Fibroblast of lung (primary cell): ENCODE measurements at regions not wholly inside any gene's neighbourhood (a gene's known extent, or its start where the extent isn't known, plus 50 kb on each side); places are given as distances from the start of the nearest gene placed in this dataset.

Source experiments
- DNase-seq, 2 donors: peaks; one replicate each; pipeline versions ENCODE4 v3.0.0 to v3.0.0-alpha.2; 2010; ENCODE audit warnings: low read depth in 2 of 2
- H2AFZ ChIP-seq: 2 replicates; pipeline ENCODE4 v1.5.1; 2012; ENCODE audit warnings: low read length, control low read depth, inconsistent platforms
- H3K27ac ChIP-seq: 2 replicates; pipeline ENCODE4 v1.5.1; 2011; ENCODE audit warnings: low read length, control low read depth; ENCODE audit not compliant: insufficient read depth
- H3K27me3 ChIP-seq: 2 replicates; pipeline ENCODE4 v1.5.1; 2011; ENCODE audit warnings: mild to moderate bottlenecking, low read length; ENCODE audit not compliant: control insufficient read depth, insufficient read depth
- H3K36me3 ChIP-seq: 2 replicates; pipeline ENCODE4 v1.5.1; 2011; ENCODE audit warnings: low read length; ENCODE audit not compliant: control insufficient read depth, insufficient read depth
- H3K4me1 ChIP-seq: 2 replicates; pipeline ENCODE4 v1.5.1; 2011; ENCODE audit warnings: low read length; ENCODE audit not compliant: control insufficient read depth, insufficient read depth; ENCODE audit errors: extremely low read depth
- H3K4me2 ChIP-seq: 2 replicates; pipeline ENCODE4 v1.5.1; 2011; ENCODE audit warnings: low read length, control low read depth; ENCODE audit not compliant: insufficient read depth; ENCODE audit errors: extremely low read depth
- H3K4me3 ChIP-seq, 4 experiments: fragments of 200-600 bp in 1 of 4; sonication (generic) in 1 of 4; replicated peaks in 1 of 4; 2 replicates each; pipeline ENCODE4 v1.5.1; 2011 to 2016; ENCODE audit warnings: low read length in 4 of 4, low read depth in 3 of 4, mild to moderate bottlenecking in 3 of 4, control low read depth in 2 of 4, inconsistent platforms in 1 of 4, mixed read lengths in 1 of 4; ENCODE audit not compliant: insufficient read depth in 1 of 4; ENCODE audit errors: control extremely low read depth in 1 of 4
- H3K79me2 ChIP-seq: 2 replicates; pipeline ENCODE4 v1.5.1; 2012; ENCODE audit warnings: mild to moderate bottlenecking, low read length, inconsistent platforms; ENCODE audit not compliant: control insufficient read depth, insufficient read depth
- H3K9ac ChIP-seq: 2 replicates; pipeline ENCODE4 v1.5.1; 2011; ENCODE audit warnings: mild to moderate bottlenecking, low read length, control low read depth; ENCODE audit not compliant: insufficient read depth
- H3K9me3 ChIP-seq: 2 replicates; pipeline ENCODE4 v1.5.1; 2012; ENCODE audit warnings: low read depth, low read length; ENCODE audit not compliant: control insufficient read depth, insufficient read depth
- H4K20me1 ChIP-seq: 2 replicates; pipeline ENCODE4 v1.5.1; 2011; ENCODE audit warnings: low read length; ENCODE audit not compliant: control insufficient read depth, insufficient read depth; ENCODE audit errors: extremely low read depth
- EZH2 ChIP-seq: IDR thresholded peaks from 2 replicates; pipeline ENCODE4 v1.5.1; 2012; ENCODE audit warnings: low read length, control low read depth, mild to moderate bottlenecking; ENCODE audit errors: missing control alignments
- TF ChIP-seq, protein P1 (sequence below), 2 donors: IDR thresholded peaks in 1 of 2; conservative IDR thresholded peaks in 1 of 2; 1 replicate in 1 of 2; 2 replicates in 1 of 2; pipeline ENCODE4 v1.5.1; 2011 to 2012; ENCODE audit warnings: low read length in 2 of 2, control low read depth in 1 of 2, inconsistent platforms in 1 of 2, low read depth in 1 of 2, mild to moderate bottlenecking in 1 of 2

DNA sequence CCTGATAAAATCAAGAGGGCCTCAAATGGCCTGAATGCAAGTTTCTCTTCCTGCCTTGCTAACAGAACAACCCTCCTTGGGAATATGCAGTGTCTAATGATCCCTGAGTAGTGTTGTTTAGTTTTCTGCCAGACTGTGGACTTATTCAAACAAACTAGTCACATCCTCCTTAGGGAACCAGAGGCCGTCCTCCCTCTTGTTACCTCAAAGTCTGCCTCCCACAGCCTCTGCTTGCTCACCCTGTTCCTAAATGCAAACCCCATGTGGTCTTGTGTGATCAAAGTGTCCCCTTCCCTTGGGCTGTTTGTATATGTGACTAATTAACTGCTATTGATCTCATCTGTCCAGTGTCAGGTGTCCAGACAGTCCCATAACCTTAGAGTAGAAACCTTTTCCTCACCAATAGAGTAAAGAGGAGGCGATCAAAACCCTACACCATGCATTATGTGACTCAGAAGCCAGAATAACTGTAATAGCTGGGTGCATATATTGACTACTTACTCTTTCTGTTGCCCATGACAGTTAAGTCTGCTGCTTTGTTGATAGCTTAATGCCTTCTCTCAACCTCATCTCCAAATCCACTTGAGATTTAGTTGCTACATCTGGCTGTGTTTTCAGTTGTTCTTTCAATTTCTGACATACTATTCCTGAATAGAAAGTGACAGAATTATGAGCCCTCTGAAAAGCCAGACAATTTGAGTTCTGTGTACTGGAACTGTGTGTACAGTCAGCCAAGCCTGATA is 473.0 kb upstream of the NWD2 start:
- Histone ChIP-seq H3K4me3 (no peak overlapping the region), H3K4me2 (no peak overlapping the region), H2AFZ (no peak overlapping the region), H3K4me1 (no peaks in the 10 kb centered on the region), H3K36me3 (no peaks in the 10 kb centered on the region), H3K9ac (no peak overlapping the region), H3K9me3 (no peaks in the 10 kb centered on the region), H3K27ac (no peak overlapping the region), H4K20me1 (no peaks in the 10 kb centered on the region), H3K27me3 (no peaks in the 10 kb centered on the region), H3K79me2 (no peaks in the 10 kb centered on the region)
- no peak for TF ChIP-seq EZH2
- TF ChIP-seq, protein P1, sequence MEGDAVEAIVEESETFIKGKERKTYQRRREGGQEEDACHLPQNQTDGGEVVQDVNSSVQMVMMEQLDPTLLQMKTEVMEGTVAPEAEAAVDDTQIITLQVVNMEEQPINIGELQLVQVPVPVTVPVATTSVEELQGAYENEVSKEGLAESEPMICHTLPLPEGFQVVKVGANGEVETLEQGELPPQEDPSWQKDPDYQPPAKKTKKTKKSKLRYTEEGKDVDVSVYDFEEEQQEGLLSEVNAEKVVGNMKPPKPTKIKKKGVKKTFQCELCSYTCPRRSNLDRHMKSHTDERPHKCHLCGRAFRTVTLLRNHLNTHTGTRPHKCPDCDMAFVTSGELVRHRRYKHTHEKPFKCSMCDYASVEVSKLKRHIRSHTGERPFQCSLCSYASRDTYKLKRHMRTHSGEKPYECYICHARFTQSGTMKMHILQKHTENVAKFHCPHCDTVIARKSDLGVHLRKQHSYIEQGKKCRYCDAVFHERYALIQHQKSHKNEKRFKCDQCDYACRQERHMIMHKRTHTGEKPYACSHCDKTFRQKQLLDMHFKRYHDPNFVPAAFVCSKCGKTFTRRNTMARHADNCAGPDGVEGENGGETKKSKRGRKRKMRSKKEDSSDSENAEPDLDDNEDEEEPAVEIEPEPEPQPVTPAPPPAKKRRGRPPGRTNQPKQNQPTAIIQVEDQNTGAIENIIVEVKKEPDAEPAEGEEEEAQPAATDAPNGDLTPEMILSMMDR (conservative IDR thresholded peaks at IDR 0.05 in 1 of 2, IDR thresholded peaks at IDR 0.05 in 1 of 2; ENCODE audit: low read depth in 1 of 2, low read length in 2 of 2) = no peak
- no peak for DNase-seq

DNA sequence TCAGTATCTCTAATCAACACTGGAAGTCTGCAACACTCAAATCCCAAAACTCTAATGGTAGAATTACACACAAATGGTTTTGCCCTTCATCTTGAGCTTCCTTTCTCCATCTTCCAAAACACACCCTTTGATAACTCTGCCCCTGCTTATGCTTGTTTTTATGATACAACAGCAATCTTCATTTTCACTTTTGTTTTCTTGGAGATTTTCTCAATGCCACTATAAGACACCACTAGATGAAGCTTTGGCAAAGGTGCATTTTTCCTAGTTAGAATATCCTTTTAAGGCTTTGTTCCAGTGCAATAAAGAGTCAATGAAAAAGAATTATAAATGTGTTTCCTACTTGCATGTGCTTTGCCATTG is 472.4 kb upstream of the NWD2 start:
- H3K36me3 ChIP-seq = no peaks in the 10 kb centered on the region
- TF ChIP-seq EZH2 = no peak
- TF ChIP-seq, protein P1 (conservative IDR thresholded peaks at IDR 0.05 in 1 of 2, IDR thresholded peaks at IDR 0.05 in 1 of 2; ENCODE audit: low read depth in 1 of 2, low read length in 2 of 2) = no peak
- H3K4me3 ChIP-seq = no peak overlapping the region
- no peak overlapping the region for H2AFZ ChIP-seq
- no peaks in the 10 kb centered on the region for H4K20me1 ChIP-seq
- no peaks in the 10 kb centered on the region for H3K9me3 ChIP-seq
- H3K27me3 ChIP-seq = no peaks in the 10 kb centered on the region
- H3K79me2 ChIP-seq = no peaks in the 10 kb centered on the region
- H3K27ac ChIP-seq = no peak overlapping the region
- no peak for DNase-seq
- no peak overlapping the region for H3K4me2 ChIP-seq
- no peak overlapping the region for H3K9ac ChIP-seq
- no peaks in the 10 kb centered on the region for H3K4me1 ChIP-seq

DNA sequence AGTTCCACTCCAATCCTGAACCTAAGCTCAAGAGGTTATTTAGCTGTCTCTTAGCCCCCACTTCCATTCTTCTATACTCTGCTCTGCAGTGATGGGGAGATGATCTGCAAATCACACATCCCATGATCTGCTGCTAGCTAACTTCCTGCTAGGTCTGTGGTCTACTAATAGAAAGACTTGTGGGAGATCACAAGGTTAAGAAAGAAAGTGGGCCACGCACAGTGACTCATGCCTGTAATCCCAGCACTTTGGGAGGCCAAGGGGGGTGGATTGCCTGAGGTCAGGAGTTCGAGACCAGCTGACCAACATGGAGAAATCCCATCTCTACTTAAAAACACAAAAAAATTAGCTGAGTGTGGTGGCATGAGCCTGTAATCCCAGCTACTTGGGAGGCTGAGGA is 471.1 kb upstream of the NWD2 start:
- no peaks in the 10 kb centered on the region for H3K36me3 ChIP-seq
- no peak overlapping the region for H3K27ac ChIP-seq
- H4K20me1 ChIP-seq = no peaks in the 10 kb centered on the region
- H2AFZ ChIP-seq = no peak overlapping the region
- H3K27me3 ChIP-seq = no peaks in the 10 kb centered on the region
- DNase-seq = no peak
- no peaks in the 10 kb centered on the region for H3K79me2 ChIP-seq
- no peaks in the 10 kb centered on the region for H3K9me3 ChIP-seq
- no peak overlapping the region for H3K4me2 ChIP-seq
- no peak overlapping the region for H3K4me3 ChIP-seq
- no peaks in the 10 kb centered on the region for H3K4me1 ChIP-seq
- H3K9ac ChIP-seq = no peak overlapping the region
- TF ChIP-seq EZH2 = no peak
- TF ChIP-seq, protein P1 (conservative IDR thresholded peaks at IDR 0.05 in 1 of 2, IDR thresholded peaks at IDR 0.05 in 1 of 2; ENCODE audit: low read depth in 1 of 2, low read length in 2 of 2) = no peak
